ENCODE measurements at regions not wholly inside any gene's neighbourhood (a gene's known extent, or its start where the extent isn't known, plus 50 kb on each side); places are given as distances from the start of the nearest gene placed in this dataset.

DNA sequence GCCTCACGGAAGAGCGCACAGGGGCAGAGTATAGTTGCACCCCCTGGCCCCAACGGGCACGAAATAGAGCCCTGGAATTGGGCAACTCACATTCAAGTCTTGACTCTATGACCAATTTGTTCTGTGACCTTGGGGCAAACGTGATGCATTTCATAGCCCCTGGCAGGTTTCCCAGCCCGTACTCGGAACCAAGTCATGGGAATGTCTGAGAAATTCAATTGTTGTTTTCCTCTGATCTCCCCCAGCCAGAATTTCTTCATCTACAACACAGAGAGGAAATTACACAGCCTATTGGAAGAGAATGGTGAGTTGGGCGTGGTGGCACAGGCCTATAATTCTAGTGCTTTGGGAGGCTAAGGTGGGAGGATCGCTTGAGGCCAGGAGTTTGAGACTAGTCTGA is 322.3 kb upstream of the SULF2 start:
- TF ChIP-seq, protein P1, sequence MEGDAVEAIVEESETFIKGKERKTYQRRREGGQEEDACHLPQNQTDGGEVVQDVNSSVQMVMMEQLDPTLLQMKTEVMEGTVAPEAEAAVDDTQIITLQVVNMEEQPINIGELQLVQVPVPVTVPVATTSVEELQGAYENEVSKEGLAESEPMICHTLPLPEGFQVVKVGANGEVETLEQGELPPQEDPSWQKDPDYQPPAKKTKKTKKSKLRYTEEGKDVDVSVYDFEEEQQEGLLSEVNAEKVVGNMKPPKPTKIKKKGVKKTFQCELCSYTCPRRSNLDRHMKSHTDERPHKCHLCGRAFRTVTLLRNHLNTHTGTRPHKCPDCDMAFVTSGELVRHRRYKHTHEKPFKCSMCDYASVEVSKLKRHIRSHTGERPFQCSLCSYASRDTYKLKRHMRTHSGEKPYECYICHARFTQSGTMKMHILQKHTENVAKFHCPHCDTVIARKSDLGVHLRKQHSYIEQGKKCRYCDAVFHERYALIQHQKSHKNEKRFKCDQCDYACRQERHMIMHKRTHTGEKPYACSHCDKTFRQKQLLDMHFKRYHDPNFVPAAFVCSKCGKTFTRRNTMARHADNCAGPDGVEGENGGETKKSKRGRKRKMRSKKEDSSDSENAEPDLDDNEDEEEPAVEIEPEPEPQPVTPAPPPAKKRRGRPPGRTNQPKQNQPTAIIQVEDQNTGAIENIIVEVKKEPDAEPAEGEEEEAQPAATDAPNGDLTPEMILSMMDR (IDR thresholded peaks at IDR 0.05; ENCODE audit: low read depth, low read length), result no peak
- no peak for TF ChIP-seq EZH2phosphoT487 (IDR thresholded peaks at IDR 0.05; ENCODE audit: low read depth)
